NT2/D1 (cell line): ENCODE measurements at regions not wholly inside any gene's neighbourhood (a gene's known extent, or its start where the extent isn't known, plus 50 kb on each side); places are given as distances from the start of the nearest gene placed in this dataset.

Experiments used
- DNase-seq: peaks from one replicate; pipeline ENCODE4 v3.0.0-alpha.2; 2011; ENCODE audit warnings: low read depth, low spot score
- H3K27me3 ChIP-seq: 2 replicates; pipeline ENCODE4 v1.6.0; 2011; ENCODE audit warnings: mild to moderate bottlenecking; ENCODE audit not compliant: insufficient read length, insufficient read depth
- H3K36me3 ChIP-seq: 2 replicates; pipeline ENCODE4 v1.6.1; 2011; ENCODE audit warnings: mild to moderate bottlenecking, low read length, mixed read lengths; ENCODE audit not compliant: insufficient read depth, insufficient read length
- H3K4me1 ChIP-seq: 2 replicates; pipeline ENCODE4 v1.5.1; 2011; ENCODE audit not compliant: insufficient read depth, insufficient read length
- H3K4me3 ChIP-seq: 2 replicates; pipeline ENCODE4 v1.5.1; 2011; ENCODE audit warnings: low read depth; ENCODE audit not compliant: insufficient read length
- H3K9ac ChIP-seq: 2 replicates; pipeline ENCODE4 v1.6.0; 2011; ENCODE audit warnings: low read depth; ENCODE audit not compliant: insufficient read length
- H3K9me3 ChIP-seq: 2 replicates; pipeline ENCODE4 v1.5.1; 2011; ENCODE audit warnings: mild to moderate bottlenecking, low read length; ENCODE audit not compliant: insufficient read depth
- SUZ12 ChIP-seq: IDR thresholded peaks from 2 replicates; pipeline ENCODE4 v1.6.1; 2011; ENCODE audit not compliant: insufficient read length, insufficient read depth; ENCODE audit errors: extremely low read depth
- YY1 ChIP-seq: IDR thresholded peaks from 2 replicates; pipeline ENCODE4 v1.6.1; 2011; ENCODE audit not compliant: insufficient read length, insufficient read depth
- ZNF274 ChIP-seq: IDR thresholded peaks from 2 replicates; pipeline ENCODE4 v1.6.1; 2011; ENCODE audit warnings: mild to moderate bottlenecking, low read depth, low read length

DNA sequence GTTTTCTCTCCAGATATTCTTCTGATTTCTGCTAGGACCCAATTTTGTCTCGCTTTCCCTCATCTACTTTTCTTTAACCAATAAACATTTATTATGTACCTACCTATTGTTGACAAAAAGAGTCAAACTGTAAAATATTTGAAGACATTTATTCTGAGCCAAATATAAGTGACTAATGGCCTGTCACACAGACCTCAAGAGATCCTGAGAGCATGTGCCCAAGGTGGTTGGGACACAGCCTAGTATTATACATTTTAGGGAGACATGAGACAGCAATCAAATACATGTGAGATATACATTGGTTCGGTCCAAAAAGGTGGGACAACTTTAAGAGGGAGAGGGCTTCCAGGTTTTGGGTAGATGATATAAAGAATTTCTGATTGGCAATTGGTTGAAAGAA, 191.8 kb downstream of the NXNL2 start:
- no peaks in the 10 kb centered on the region for H3K4me1 ChIP-seq
- H3K4me3 ChIP-seq: no peak overlapping the region
- TF ChIP-seq SUZ12: no peak
- no peak for TF ChIP-seq YY1
- TF ChIP-seq ZNF274: no peak
- no peak for DNase-seq
- no peaks in the 10 kb centered on the region for H3K27me3 ChIP-seq
- H3K36me3 ChIP-seq: no peaks in the 10 kb centered on the region
- no peaks in the 10 kb centered on the region for H3K9me3 ChIP-seq
- H3K9ac ChIP-seq: no peak overlapping the region

DNA sequence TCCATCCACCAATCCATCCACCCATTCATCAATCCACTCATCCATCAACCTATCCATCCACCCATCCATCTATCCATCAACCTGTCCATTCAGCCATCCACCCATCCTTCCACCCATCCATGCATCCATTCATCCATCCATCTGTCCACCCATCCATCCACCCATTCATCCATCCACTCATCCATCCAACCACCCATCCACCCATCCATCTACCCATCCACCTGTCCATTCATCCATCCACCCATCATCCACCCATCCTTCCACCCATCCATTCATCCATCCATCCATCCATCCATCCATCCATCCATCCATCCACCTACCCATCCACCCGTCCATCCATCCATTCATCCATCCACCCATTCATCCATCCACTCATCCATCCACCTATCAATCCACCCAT, 195.8 kb downstream of the NXNL2 start:
- Histone ChIP-seq H3K9ac (no peak overlapping the region), H3K4me1 (peaks cover 2% of the 10 kb centered on the region), H3K36me3 (no peaks in the 10 kb centered on the region), H3K9me3 (no peaks in the 10 kb centered on the region), H3K4me3 (no peak overlapping the region), H3K27me3 (no peaks in the 10 kb centered on the region)
- no peak for DNase-seq
- TF ChIP-seq YY1: no peak
- no peak for TF ChIP-seq ZNF274
- no peak for TF ChIP-seq SUZ12

DNA sequence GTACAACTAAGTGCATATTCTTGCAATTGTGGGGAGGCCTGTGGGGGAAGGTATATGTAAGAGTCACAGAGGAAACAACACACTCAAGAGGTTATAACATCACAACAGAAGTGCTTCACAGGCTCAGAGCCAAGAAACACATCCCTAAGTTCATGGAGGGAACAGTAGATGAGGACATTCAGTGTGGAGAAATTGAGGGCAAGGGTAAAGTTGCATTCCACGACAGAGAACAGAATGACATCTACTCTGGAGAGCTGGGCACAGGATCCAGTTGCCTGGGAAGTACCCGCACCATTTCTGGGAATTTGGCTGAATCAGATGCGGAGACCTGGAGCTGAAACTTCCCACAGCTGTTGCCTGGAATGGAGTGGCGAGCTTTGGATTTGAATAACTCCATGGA, 197.2 kb downstream of the NXNL2 start:
- TF ChIP-seq SUZ12 (no peak), ZNF274 (no peak), YY1 (no peak)
- no peak for DNase-seq
- no peaks in the 10 kb centered on the region; the same call in 1 of the 2 replicates for H3K9me3 ChIP-seq
- H3K36me3 ChIP-seq: no peaks in the 10 kb centered on the region
- H3K4me3 ChIP-seq: no peak overlapping the region
- no peaks in the 10 kb centered on the region for H3K27me3 ChIP-seq
- H3K4me1 ChIP-seq: peaks cover 2% of the 10 kb centered on the region
- no peak overlapping the region for H3K9ac ChIP-seq

DNA sequence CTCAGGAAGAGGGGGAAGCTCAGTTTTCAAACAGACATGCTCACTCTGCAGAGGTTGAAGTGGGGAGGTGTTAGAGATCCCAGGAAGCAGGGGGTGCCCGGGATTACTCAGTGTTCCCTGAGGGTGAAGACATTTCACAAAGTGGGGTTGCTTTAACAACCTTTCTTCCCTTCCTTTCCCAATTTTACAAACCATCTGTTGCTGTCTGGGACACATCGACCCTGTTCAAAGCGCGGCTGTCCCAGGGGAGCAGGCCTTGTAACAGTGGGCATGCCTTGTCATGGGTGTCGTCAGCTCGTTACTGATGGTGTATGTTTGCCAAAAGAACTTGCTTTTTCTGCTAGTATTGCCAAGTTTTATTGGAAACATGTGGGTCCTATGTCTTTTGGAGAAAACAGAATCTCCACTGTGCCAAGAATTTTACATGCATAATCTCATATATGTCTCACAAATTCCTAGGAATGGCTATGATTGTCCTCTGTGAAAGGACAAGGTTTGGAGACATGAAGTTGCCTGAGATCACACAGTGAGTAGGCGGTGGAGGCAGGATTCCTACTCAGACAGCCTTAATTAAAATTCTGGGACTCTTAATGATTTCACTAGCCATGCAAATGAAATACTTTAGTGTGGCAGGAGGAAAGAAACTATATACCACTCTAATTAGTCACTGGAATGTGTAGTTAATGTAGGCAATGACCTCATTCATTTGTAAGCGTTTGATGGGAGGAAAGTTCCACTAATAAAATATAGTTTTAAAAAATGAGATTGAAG, 198.9 kb downstream of the NXNL2 start:
- H3K9ac ChIP-seq: no peak overlapping the region
- peaks cover 2% of the 10 kb centered on the region for H3K4me1 ChIP-seq
- no peak for TF ChIP-seq SUZ12
- no peak overlapping the region for H3K4me3 ChIP-seq
- H3K36me3 ChIP-seq: no peaks in the 10 kb centered on the region
- H3K27me3 ChIP-seq: no peaks in the 10 kb centered on the region
- no peaks in the 10 kb centered on the region; the same call in 1 of the 2 replicates for H3K9me3 ChIP-seq
- DNase-seq: no peak

DNA sequence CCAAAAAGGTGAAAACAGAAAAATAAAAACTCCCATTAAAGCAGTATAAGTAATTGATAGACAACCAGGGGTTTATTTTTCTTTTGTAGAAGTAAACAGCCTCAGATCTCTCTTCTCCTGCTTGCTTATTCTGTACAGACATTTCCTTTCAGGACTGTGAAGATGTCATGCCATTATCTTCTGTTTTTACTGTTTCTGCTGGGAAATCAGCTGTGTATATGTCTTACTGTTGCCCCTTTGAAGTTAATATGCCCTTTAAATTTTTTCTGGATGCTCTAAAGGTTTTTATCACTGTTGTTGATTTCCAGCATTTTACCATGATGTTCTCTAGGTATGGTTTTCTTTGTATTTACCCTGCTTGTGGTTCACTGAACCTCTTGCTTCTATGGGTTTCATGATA, 199.5 kb downstream of the NXNL2 start:
- no peak for TF ChIP-seq SUZ12
- no peak for TF ChIP-seq ZNF274
- no peak for TF ChIP-seq YY1
- DNase-seq: no peak
- Histone ChIP-seq H3K9me3 (no peaks in the 10 kb centered on the region; the same call in 1 of the 2 replicates), H3K4me3 (no peak overlapping the region), H3K27me3 (no peaks in the 10 kb centered on the region), H3K9ac (no peak overlapping the region), H3K4me1 (peaks cover 2% of the 10 kb centered on the region), H3K36me3 (no peaks in the 10 kb centered on the region)

DNA sequence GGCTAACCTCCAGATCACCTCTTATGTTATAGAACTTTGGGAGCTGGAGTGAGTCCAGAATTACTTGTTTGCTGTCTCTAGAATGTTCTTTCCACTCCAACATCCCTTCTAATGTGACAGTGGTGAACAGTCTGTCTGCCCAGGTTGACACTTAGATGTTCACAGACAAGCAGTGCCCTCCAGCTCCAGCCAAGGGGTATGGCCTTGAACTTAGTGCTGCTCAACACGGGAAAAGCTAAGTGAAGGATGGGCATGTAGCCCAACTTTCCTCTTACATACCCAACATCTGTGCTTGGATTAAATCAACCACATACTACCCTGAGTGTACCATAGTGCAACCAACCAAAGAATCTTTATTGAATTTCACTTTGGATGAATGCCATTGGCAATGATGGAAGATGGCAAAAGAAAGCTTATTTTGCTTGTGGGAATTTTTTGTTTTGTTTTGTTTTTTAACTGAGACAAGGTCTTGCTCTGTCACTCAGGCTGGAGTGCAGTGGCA, 201.2 kb downstream of the NXNL2 start:
- Histone ChIP-seq H3K27me3 (no peaks in the 10 kb centered on the region), H3K36me3 (no peaks in the 10 kb centered on the region), H3K4me3 (no peak overlapping the region), H3K4me1 (peaks cover 2% of the 10 kb centered on the region), H3K9ac (no peak overlapping the region), H3K9me3 (no peaks in the 10 kb centered on the region; the same call in 1 of the 2 replicates)
- TF ChIP-seq YY1 (no peak), ZNF274 (no peak), SUZ12 (no peak)
- no peak for DNase-seq

DNA sequence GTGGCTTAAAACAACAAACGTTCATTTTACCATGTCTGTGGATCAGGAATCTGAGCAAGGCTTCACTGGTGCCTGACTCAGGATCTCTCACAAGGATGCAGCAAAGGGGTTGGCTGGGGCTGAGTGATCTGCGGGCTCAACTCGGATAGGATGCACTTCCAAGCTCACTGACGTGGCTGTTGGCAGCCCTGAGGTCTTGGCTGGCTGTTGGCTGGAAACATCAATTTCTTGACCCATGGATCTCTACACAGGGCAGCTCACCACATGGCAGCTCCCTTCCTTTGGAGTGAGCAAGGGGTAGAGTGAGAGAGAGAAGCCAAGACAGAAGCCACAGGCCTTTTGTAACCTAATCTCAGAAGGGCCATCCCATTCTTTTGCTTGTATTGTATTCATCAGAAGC, 202.1 kb downstream of the NXNL2 start:
- DNase-seq: no peak
- peaks cover 3% of the 10 kb centered on the region for H3K4me1 ChIP-seq
- TF ChIP-seq YY1 (no peak), SUZ12 (no peak), ZNF274 (no peak)
- no peak overlapping the region for H3K4me3 ChIP-seq
- no peaks in the 10 kb centered on the region for H3K27me3 ChIP-seq
- no peaks in the 10 kb centered on the region; the same call in 1 of the 2 replicates for H3K9me3 ChIP-seq
- no peak overlapping the region for H3K9ac ChIP-seq
- H3K36me3 ChIP-seq: no peaks in the 10 kb centered on the region
